WI38 (cell line): ENCODE measurements at regions not wholly inside any gene's neighbourhood (a gene's known extent, or its start where the extent isn't known, plus 50 kb on each side); places are given as distances from the start of the nearest gene placed in this dataset.
"Not testable (repeated sequence)": the region's sequence is repeated elsewhere in the genome, so short reads cannot be mapped to it uniquely, and the experiment has no call there.

Experiments
- H3K4me3 ChIP-seq: 2 replicates; pipeline ENCODE4 v1.5.1; 2011; ENCODE audit warnings: low read depth, mild to moderate bottlenecking, control low read depth, low read length
- TF ChIP-seq, protein P1 (sequence below): IDR thresholded peaks from 2 replicates; pipeline ENCODE4 v1.5.1; 2012; ENCODE audit warnings: low read depth, mild to moderate bottlenecking, control low read depth, low read length

DNA sequence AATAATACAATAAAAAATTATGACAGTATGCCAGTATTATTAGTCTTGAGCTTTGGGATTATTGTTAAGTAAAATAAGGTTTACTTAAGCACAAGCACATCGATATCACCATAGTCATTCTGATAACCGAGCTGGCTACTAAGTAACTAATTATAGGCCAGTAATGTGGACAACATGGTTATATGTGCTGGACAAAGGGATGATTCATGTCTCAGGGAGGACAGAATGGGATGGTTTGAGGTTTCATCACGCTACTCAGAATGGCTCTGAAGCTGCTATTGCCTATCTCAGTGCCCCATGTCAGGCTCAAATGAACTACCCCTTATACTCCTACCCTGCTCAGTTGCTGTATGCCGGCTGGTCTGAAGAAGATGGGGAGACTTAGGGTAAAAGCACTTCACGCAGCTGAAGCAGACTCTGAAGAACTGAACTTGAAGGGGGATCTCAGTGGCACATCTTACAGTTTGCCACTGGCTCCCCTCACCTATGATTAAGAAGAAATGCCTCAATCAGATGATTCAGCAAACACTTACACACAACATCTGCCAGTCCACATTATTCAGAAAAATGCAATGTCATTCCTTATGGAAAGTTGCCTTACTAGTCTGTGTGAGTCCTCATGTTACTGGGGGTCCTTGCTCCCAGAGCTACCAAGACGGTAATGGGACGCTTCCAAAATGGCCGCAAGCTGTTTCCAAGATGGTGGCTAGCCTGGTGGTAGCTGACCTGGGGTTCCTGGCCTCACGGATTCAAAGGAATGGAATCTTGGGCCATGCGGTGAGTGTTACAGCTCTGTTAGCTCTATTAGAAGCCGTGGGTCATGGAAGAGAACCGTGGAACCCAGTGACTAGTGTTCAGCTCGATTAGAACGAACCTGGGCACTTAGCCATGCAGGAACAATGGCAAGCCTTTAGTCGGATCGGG lies 1098.6 kb downstream of the TAF11L14 start:
- TF ChIP-seq, protein P1, sequence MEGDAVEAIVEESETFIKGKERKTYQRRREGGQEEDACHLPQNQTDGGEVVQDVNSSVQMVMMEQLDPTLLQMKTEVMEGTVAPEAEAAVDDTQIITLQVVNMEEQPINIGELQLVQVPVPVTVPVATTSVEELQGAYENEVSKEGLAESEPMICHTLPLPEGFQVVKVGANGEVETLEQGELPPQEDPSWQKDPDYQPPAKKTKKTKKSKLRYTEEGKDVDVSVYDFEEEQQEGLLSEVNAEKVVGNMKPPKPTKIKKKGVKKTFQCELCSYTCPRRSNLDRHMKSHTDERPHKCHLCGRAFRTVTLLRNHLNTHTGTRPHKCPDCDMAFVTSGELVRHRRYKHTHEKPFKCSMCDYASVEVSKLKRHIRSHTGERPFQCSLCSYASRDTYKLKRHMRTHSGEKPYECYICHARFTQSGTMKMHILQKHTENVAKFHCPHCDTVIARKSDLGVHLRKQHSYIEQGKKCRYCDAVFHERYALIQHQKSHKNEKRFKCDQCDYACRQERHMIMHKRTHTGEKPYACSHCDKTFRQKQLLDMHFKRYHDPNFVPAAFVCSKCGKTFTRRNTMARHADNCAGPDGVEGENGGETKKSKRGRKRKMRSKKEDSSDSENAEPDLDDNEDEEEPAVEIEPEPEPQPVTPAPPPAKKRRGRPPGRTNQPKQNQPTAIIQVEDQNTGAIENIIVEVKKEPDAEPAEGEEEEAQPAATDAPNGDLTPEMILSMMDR = no peak
- H3K4me3 ChIP-seq = no peak overlapping the region

DNA sequence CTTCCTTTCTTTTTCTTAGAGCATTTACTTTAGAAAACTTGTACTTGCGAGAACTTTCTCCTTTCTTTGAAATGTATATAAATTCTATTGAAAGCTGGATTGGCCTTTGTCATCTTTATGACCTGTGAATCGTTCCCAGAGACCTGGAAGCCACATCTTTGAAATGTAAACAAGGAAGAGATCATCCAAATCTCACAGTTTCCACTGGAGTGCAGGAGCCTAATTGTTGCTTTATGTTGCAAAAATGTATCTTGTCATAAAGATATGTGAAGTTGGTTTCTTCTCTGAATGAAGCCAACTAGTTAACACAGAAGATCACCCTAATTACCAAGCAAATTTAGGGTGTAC lies 1101.8 kb downstream of the TAF11L14 start:
- TF ChIP-seq, protein P1 = no peak
- no peak overlapping the region for H3K4me3 ChIP-seq

- not testable (repeated sequence) for H3K4me3 ChIP-seq
These were observed 1102.5 kb downstream of the TAF11L14 start for GRCh38 chr5:18736736-18737135.

- TF ChIP-seq, protein P1 = no peak
- H3K4me3 ChIP-seq = no peak overlapping the region
These were observed 1106.0 kb downstream of the TAF11L14 start for GRCh38 chr5:18740301-18740700.

DNA sequence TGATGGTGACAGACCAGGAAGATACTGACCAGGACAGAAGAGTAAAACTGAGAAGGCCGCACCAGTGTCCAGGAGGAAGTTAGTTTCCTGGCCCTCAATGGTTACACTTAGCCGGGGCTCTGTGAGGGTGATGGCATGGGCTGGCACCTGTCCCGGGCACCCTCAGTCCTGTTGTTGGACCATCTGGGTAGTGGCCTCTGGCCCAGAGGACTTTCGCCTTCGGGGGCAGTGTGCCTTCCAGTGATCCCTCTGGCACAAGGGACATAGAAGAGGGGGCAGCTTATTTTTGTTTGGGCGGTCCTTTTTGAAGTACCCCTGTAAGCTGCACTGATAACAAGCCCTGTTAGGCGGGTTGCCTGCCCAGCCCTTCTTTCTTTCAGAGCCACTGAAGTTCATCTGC lies 1108.6 kb downstream of the TAF11L14 start:
- TF ChIP-seq, protein P1 = no peak
- no peak overlapping the region for H3K4me3 ChIP-seq

- no peak overlapping the region for H3K4me3 ChIP-seq
- TF ChIP-seq, protein P1 = no peak
These were observed 1110.2 kb downstream of the TAF11L14 start for GRCh38 chr5:18744441-18744840.

DNA sequence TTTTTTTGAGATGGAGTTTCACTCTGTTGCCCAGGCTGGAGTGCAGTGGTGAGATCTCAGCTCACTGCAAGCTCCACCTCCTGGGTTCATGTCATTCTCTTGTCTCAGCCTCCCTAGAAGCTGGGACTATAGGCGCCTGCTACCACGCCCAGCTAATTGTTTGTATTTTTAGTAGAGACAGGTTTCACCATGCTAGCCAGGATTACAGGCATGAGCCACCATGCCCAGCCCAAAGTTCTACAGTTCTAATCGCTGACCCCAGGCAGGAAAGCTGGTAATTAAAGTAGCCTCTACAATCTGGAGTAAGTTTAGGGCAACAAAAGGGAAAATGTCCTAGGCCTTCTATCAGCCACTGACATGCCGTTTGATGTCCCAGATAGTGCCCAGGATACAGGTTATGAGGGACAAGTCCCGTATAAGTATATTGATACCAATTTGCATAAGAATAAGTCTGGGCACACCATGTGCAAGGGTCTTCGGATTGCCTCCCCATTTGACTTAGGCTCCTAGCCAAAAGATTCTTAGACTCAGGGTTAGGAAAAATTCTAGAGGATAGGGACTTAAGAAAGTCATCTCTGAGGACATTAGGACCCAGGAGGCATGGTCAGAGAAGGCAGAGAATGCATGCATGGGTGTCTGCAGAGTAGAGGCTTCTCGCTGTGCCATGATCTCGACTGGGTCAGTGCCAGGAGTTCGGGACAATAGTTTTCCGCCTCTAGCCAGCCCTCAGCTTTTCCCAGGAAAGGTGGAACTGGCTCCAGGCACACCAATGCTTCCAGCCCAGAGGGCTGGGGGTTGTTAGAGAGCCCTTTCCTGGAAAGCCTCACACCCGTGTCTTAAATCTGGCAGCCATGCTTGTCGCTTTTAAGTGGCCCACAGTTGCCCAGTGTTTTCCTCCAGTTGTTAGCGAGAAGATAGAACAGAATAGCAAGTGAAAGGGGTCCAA lies 1111.1 kb downstream of the TAF11L14 start:
- TF ChIP-seq, protein P1 = no peak
- peak overlapping the region; percentile 57 for H3K4me3 ChIP-seq
